ENCODE measurements at regions not wholly inside any gene's neighbourhood (a gene's known extent, or its start where the extent isn't known, plus 50 kb on each side); places are given as distances from the start of the nearest gene placed in this dataset.

GRCh38 chr7:96599288-96599936 is 110.2 kb downstream of the SEM1 start:
- Histone ChIP-seq H3K27me3 (ENCODE audit: control insufficient read depth in 4 of 4, insufficient read depth in 4 of 4, low read length in 3 of 4) (no peaks in the 10 kb centered on the region), H3K36me3 (ENCODE audit: control insufficient read depth in 4 of 4, insufficient read depth in 3 of 4, low read depth in 1 of 4, low read length in 3 of 4) (no peaks in the 10 kb centered on the region), H3K9ac (ENCODE audit: low read depth in 1 of 2, low read length in 2 of 2) (no peak overlapping the region), H3K9me3 (ENCODE audit: control insufficient read depth in 4 of 4, low read length in 3 of 4) (no peaks in the 10 kb centered on the region), H3K4me3 (ENCODE audit: low read depth in 1 of 3, low read length in 3 of 3) (no peak overlapping the region), H3K4me1 (ENCODE audit: control insufficient read depth in 4 of 4, insufficient read depth in 4 of 4, low read length in 3 of 4) (peaks cover 0 to 18% (median 5%) of the 10 kb centered on the region in 4 donors), H3K27ac (ENCODE audit: low read depth in 1 of 2, low read length in 2 of 2) (no peak overlapping the region)
- no peak for DNase-seq (ENCODE audit: low spot score)
- WGBS: 37% methylated on average over 4 of the region's 4 CpGs
- TF ChIP-seq YY1 (IDR thresholded peaks at IDR 0.05): no peak
- TF ChIP-seq FOXA2 (IDR thresholded peaks at IDR 0.05): peak; percentile 40
- peak in 1 of 2 donors; percentile 17 for TF ChIP-seq RAD21 (IDR thresholded peaks at IDR 0.05)
- no peak for TF ChIP-seq SP1 (IDR thresholded peaks at IDR 0.05)
- TF ChIP-seq GABPA (IDR thresholded peaks at IDR 0.05 in 1 of 2, conservative IDR thresholded peaks at IDR 0.05 in 1 of 2): no peak
- no peak for TF ChIP-seq FOXA1 (IDR thresholded peaks at IDR 0.05)
- no peak for TF ChIP-seq EGR1 (IDR thresholded peaks at IDR 0.05; ENCODE audit: low read depth in 2 of 2)
- TF ChIP-seq MAX (IDR thresholded peaks at IDR 0.05): no peak
- no peak for TF ChIP-seq TAF1 (conservative IDR thresholded peaks at IDR 0.05)
- no peak for TF ChIP-seq REST (IDR thresholded peaks at IDR 0.05)
- peak; percentile 54 to 64 for TF ChIP-seq RXRA (IDR thresholded peaks at IDR 0.05)
- no peak for TF ChIP-seq ATF3 (IDR thresholded peaks at IDR 0.05)
- no peak for TF ChIP-seq NR2F2 (IDR thresholded peaks at IDR 0.05)
- TF ChIP-seq CTCF (IDR thresholded peaks at IDR 0.05; ENCODE audit: low read depth, low read length, missing input control): no peak
- no peak for TF ChIP-seq JUND (IDR thresholded peaks at IDR 0.05)
- no peak for TF ChIP-seq HNF4G (IDR thresholded peaks at IDR 0.05)
- peak; percentile 38 to 47 for TF ChIP-seq HNF4A (conservative IDR thresholded peaks at IDR 0.05)
- TF ChIP-seq ZBTB33 (IDR thresholded peaks at IDR 0.05): no peak

Measured in liver (tissue), 8 donors.